AG09309 (cell line): ENCODE measurements at regions not wholly inside any gene's neighbourhood (a gene's known extent, or its start where the extent isn't known, plus 50 kb on each side); places are given as distances from the start of the nearest gene placed in this dataset.

ENCODE experiments used
- DNase-seq: peaks from one replicate; pipeline ENCODE4 v3.0.0-alpha.2; 2010; ENCODE audit warnings: low read depth
- H3K4me3 ChIP-seq: 2 replicates; pipeline ENCODE4 v1.5.1; 2011; ENCODE audit warnings: mild to moderate bottlenecking, low read depth, low read length, moderate library complexity; ENCODE audit not compliant: control insufficient read depth
- TF ChIP-seq, protein P1 (sequence below): IDR thresholded peaks from 2 replicates; pipeline ENCODE4 v1.5.1; 2011; ENCODE audit warnings: mild to moderate bottlenecking, low read depth, low read length, inconsistent platforms; ENCODE audit not compliant: insufficient read depth, control insufficient read depth; ENCODE audit errors: missing control alignments

- peak; percentile 14 for DNase-seq
- H3K4me3 ChIP-seq: no peak overlapping the region
Measured at GRCh38 chr12:91687052-91688017, 458.3 kb downstream of the BTG1 start.

DNA sequence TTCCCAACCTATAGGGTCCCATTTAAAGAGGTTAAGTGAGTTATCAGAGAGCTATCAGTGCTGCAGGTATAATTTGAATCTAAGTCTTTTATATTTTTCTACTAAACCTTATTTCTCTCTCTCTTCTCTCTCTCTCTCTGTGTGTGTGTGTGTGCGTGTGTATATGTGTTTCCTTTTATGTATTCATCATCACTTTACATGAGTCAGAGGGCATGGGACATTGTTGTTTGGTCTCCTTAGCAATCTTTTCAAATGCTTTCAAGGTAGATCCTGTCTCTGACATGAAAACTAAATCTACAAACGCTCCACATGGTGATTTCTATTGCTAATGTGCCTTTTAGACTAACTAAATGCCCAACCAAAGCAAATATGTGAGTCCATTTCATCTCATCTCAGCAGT, 459.7 kb downstream of the BTG1 start:
- TF ChIP-seq, protein P1, sequence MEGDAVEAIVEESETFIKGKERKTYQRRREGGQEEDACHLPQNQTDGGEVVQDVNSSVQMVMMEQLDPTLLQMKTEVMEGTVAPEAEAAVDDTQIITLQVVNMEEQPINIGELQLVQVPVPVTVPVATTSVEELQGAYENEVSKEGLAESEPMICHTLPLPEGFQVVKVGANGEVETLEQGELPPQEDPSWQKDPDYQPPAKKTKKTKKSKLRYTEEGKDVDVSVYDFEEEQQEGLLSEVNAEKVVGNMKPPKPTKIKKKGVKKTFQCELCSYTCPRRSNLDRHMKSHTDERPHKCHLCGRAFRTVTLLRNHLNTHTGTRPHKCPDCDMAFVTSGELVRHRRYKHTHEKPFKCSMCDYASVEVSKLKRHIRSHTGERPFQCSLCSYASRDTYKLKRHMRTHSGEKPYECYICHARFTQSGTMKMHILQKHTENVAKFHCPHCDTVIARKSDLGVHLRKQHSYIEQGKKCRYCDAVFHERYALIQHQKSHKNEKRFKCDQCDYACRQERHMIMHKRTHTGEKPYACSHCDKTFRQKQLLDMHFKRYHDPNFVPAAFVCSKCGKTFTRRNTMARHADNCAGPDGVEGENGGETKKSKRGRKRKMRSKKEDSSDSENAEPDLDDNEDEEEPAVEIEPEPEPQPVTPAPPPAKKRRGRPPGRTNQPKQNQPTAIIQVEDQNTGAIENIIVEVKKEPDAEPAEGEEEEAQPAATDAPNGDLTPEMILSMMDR: no peak
- H3K4me3 ChIP-seq: no peak overlapping the region
- peak; percentile 21 for DNase-seq

More at GRCh38 chr12:91687052-91688017, 458.3 kb downstream of the BTG1 start:
- TF ChIP-seq, protein P1: no peak

- no peak overlapping the region for H3K4me3 ChIP-seq
- no peak for DNase-seq
- TF ChIP-seq, protein P1: no peak
Measured at GRCh38 chr12:91681751-91682150, 463.9 kb downstream of the BTG1 start.

- TF ChIP-seq, protein P1: no peak
- H3K4me3 ChIP-seq: no peak overlapping the region
- no peak for DNase-seq
Measured at GRCh38 chr12:91680864-91681263, 464.8 kb downstream of the BTG1 start.

DNA sequence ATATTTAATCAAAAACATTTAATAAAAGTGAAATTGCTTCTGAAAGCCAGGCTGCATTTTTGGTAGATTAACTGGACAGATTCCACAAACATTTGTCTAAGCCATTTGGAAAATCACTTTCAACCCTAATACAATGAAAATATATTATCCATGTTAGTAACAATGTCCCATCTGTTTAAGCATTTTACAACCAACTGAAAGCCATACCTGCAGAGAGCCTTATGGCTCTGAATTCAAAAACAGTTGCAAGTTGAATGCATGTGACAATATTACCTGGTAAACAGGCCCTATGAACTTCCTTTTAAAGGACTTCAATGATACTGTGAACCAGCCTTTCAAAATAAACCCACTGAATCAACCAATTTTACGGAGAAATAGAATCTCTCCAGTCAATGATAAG, 468.1 kb downstream of the BTG1 start:
- no peak for DNase-seq
- H3K4me3 ChIP-seq: no peak overlapping the region
- TF ChIP-seq, protein P1: no peak

- DNase-seq: no peak
- TF ChIP-seq, protein P1: no peak
- H3K4me3 ChIP-seq: no peak overlapping the region
Measured at GRCh38 chr12:91675401-91675800, 470.2 kb downstream of the BTG1 start.
